HCT116 (cell line): ENCODE measurements at regions not wholly inside any gene's neighbourhood (a gene's known extent, or its start where the extent isn't known, plus 50 kb on each side); places are given as distances from the start of the nearest gene placed in this dataset.

Experiments
- ATAC-seq: fragments of 200-7000 bp; cut with Tn5 transposase; 2 replicates; pipeline ENCODE4 v1.9.1; 2020; ENCODE audit warnings: mild to moderate bottlenecking, moderate library complexity
- BruUV-seq: library from RNA; stranded (reverse); fragments of 400-500 nt; replicated peaks from 2 replicates; lab custom pipeline; 2021; lab: Mats Ljungman, UMichigan
- CTCF ChIA-PET: fragments of 300-600 bp; sonication (Branson Sonifier 250); formaldehyde crosslinking; loops from one replicate; lab custom pipeline; 2021; ENCODE audit warnings: antibody characterized with exemption; lab: Charles Lee
- POLR2A ChIA-PET: fragments of 300-600, 350-600 bp; sonication (Branson Sonifier 250); formaldehyde crosslinking; loops from one replicate; lab custom pipeline; 2021; ENCODE audit warnings: antibody characterized with exemption; lab: Charles Lee
- RAD21 ChIA-PET, 2 experiments: fragments of 300-600 bp; sonication (Branson Sonifier 250); formaldehyde crosslinking; loops; one replicate each; lab custom pipeline; 2023; ENCODE audit warnings: low total read pairs in 2 of 2; ENCODE audit not compliant: uncharacterized antibody in 2 of 2, unreplicated experiment in 2 of 2, low non-redundant PET in 1 of 2; lab: Charles Lee
- DNase-seq: peaks from one replicate; pipeline ENCODE4 v3.0.0-alpha.2; 2010; ENCODE audit warnings: low read depth, low spot score
- H2AFZ ChIP-seq: fragments of 200-600 bp; shearing (Covaris generic), sonication (generic); 2 replicates; pipeline ENCODE4 v1.6.1; 2017; ENCODE audit warnings: low read depth, mixed run types, mixed read lengths, antibody characterized with exemption, low read length; ENCODE audit not compliant: poor library complexity, severe bottlenecking
- H3K27ac ChIP-seq: 2 replicates; pipeline ENCODE4 v1.5.1; 2012; ENCODE audit warnings: low read depth, low read length
- H3K27me3 ChIP-seq: fragments of 200-600 bp; sonication (generic); 2 replicates; pipeline ENCODE4 v1.6.1; 2016; ENCODE audit warnings: mixed run types, low read length, mixed read lengths; ENCODE audit not compliant: insufficient read depth
- H3K36me3 ChIP-seq, 2 experiments: fragments of 200-500 bp in 1 of 2; fragments of 200-600 bp in 1 of 2; sonication (Bioruptor generic) in 1 of 2; sonication (generic) in 1 of 2; 2 replicates each; pipeline versions ENCODE4 v1.5.1 to v1.6.1; 2014 to 2016; ENCODE audit warnings: low read length in 2 of 2, inconsistent platforms in 1 of 2, mixed read lengths in 1 of 2, mixed run types in 1 of 2; ENCODE audit not compliant: insufficient read depth in 2 of 2, control insufficient read depth in 1 of 2
- H3K4me1 ChIP-seq, 2 experiments: fragments of 200-600 bp in 1 of 2; sonication (generic) in 1 of 2; 2 replicates each; pipeline versions ENCODE4 v1.5.1 to v1.6.1; 2012 to 2017; ENCODE audit warnings: low read length in 2 of 2, inconsistent platforms in 1 of 2, mild to moderate bottlenecking in 1 of 2, mixed read lengths in 1 of 2, mixed run types in 1 of 2, moderate library complexity in 1 of 2; ENCODE audit not compliant: insufficient read depth in 2 of 2, control insufficient read depth in 1 of 2
- H3K4me2 ChIP-seq: fragments of 200-600 bp; sonication (generic); 2 replicates; pipeline ENCODE4 v1.6.1; 2017; ENCODE audit warnings: mixed run types, low read length, mixed read lengths
- H3K4me3 ChIP-seq, 2 experiments: fragments of 200-600 bp in 1 of 2; sonication (generic) in 1 of 2; replicated peaks in 1 of 2; 2 replicates each; pipeline ENCODE4 v1.5.1; 2011 to 2016; ENCODE audit warnings: low read length in 2 of 2, control low read depth in 1 of 2, low read depth in 1 of 2, mild to moderate bottlenecking in 1 of 2, mixed read lengths in 1 of 2, mixed run types in 1 of 2
- H3K79me2 ChIP-seq: fragments of 200-600 bp; sonication (generic); 2 replicates; pipeline ENCODE4 v1.6.1; 2017; ENCODE audit warnings: mild to moderate bottlenecking, mixed run types, low read length, moderate library complexity, mixed read lengths; ENCODE audit not compliant: insufficient read depth
- H3K9ac ChIP-seq: fragments of 200-600 bp; sonication (generic); 2 replicates; pipeline ENCODE4 v1.6.1; 2016; ENCODE audit warnings: low read length, mixed read lengths
- H3K9me2 ChIP-seq: fragments of 200-600 bp; sonication (generic), shearing (Covaris generic); 2 replicates; pipeline ENCODE4 v1.6.1; 2017; ENCODE audit warnings: mixed run types, mild to moderate bottlenecking, moderate library complexity; ENCODE audit not compliant: insufficient read depth
- H3K9me3 ChIP-seq, 2 experiments: fragments of 200-500 bp in 1 of 2; fragments of 200-600 bp in 1 of 2; sonication (Bioruptor generic) in 1 of 2; sonication (generic) in 1 of 2; 2 replicates each; pipeline ENCODE4 v1.6.1; 2014 to 2017; ENCODE audit warnings: low read length in 2 of 2, mixed read lengths in 2 of 2, inconsistent platforms in 1 of 2, low read depth in 1 of 2, mild to moderate bottlenecking in 1 of 2, mixed run types in 1 of 2, moderate library complexity in 1 of 2; ENCODE audit not compliant: control insufficient read depth in 1 of 2, insufficient read depth in 1 of 2
- H4K20me1 ChIP-seq: fragments of 200-600 bp; sonication (generic), shearing (Covaris generic); 2 replicates; pipeline ENCODE4 v1.6.1; 2017; ENCODE audit warnings: mixed run types, mild to moderate bottlenecking, moderate library complexity; ENCODE audit not compliant: insufficient read depth
- ATF3 ChIP-seq: IDR thresholded peaks from 2 replicates; pipeline ENCODE4 v1.6.1; 2012
- CBX3 ChIP-seq: IDR thresholded peaks from 2 replicates; pipeline ENCODE4 v1.6.1; 2012; ENCODE audit warnings: low read depth
- JUND ChIP-seq: IDR thresholded peaks from 2 replicates; pipeline ENCODE4 v1.6.1; 2012
- POLR2A ChIP-seq: IDR thresholded peaks from 2 replicates; pipeline ENCODE4 v1.7.0; 2011; ENCODE audit warnings: borderline replicate concordance; ENCODE audit not compliant: insufficient read depth, insufficient read length; ENCODE audit errors: extremely low read depth
- SP1 ChIP-seq: IDR thresholded peaks from 2 replicates; pipeline ENCODE4 v1.6.1; 2012; ENCODE audit warnings: low read depth
- TCF7L2 ChIP-seq: IDR thresholded peaks from 2 replicates; pipeline ENCODE4 v1.7.0; 2011; ENCODE audit warnings: borderline replicate concordance, inconsistent platforms; ENCODE audit not compliant: insufficient read depth, insufficient read length; ENCODE audit errors: extremely low read depth
- YY1 ChIP-seq: IDR thresholded peaks from 2 replicates; pipeline ENCODE4 v1.6.1; 2011; ENCODE audit warnings: low read length, low read depth, moderate library complexity, mild to moderate bottlenecking; ENCODE audit not compliant: insufficient replicate concordance; ENCODE audit errors: extremely low read depth
- ZNF274 ChIP-seq: fragments of 200-500 bp; sonication (Bioruptor generic); IDR thresholded peaks from 2 replicates; pipeline ENCODE4 v1.6.1; 2014; ENCODE audit warnings: mild to moderate bottlenecking, low read depth, low read length, inconsistent platforms
- intact Hi-C: fragments of 100-400 bp; cut with micrococcal nuclease; formaldehyde crosslinking; loops from 2 replicates; pipeline ENCODE4 v1.10.0; 2022
- TF ChIP-seq, protein P1 (sequence below): IDR thresholded peaks from 2 replicates; pipeline ENCODE4 v1.6.1; 2012; ENCODE audit warnings: low read depth

DNA sequence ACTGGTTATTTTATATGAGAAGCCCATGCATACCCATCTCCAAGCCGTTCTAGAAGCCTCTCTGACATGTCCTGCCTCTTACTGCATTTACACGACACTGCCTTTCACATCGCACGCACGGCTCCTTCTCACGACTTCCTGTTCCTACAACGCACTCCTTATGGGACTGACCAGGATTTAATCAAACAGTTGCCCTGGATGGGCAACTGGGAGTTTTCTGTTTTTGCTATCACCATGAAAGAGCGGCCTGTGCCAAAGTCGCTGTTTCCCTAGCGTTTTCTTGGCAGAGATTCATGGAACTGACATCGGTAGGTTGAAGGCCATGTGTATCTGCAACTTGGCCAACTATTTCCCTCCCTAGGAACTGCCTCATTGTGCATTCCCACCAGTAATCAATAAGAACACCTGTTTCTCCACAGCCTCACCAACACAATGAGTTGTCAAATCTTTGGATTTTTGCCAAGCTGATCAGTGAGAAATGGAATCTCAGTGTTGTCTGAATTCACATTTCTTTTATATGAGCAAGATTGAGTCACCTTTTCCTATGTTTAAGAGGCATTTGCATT, 97.2 kb upstream of the OTOS start:
- BruUV-seq = no TSS peak
- Histone ChIP-seq H3K4me1 (peaks cover 4 to 36% of the 10 kb centered on the region in 2 experiments), H3K36me3 (no peaks in the 10 kb centered on the region), H3K9me2 (no peaks in the 10 kb centered on the region), H3K4me2 (peak overlapping the region; percentile 15), H4K20me1 (no peaks in the 10 kb centered on the region), H3K9me3 (no peaks in the 10 kb centered on the region), H2AFZ (no peak overlapping the region), H3K79me2 (no peaks in the 10 kb centered on the region), H3K27me3 (no peaks in the 10 kb centered on the region), H3K9ac (no peak overlapping the region), H3K4me3 (no peak overlapping the region), H3K27ac (no peak overlapping the region)
- TF ChIP-seq JUND (no peak), POLR2A (no peak), TCF7L2 (no peak), YY1 (no peak), ATF3 (no peak), ZNF274 (no peak), CBX3 (no peak), SP1 (no peak)
- TF ChIP-seq, protein P1, sequence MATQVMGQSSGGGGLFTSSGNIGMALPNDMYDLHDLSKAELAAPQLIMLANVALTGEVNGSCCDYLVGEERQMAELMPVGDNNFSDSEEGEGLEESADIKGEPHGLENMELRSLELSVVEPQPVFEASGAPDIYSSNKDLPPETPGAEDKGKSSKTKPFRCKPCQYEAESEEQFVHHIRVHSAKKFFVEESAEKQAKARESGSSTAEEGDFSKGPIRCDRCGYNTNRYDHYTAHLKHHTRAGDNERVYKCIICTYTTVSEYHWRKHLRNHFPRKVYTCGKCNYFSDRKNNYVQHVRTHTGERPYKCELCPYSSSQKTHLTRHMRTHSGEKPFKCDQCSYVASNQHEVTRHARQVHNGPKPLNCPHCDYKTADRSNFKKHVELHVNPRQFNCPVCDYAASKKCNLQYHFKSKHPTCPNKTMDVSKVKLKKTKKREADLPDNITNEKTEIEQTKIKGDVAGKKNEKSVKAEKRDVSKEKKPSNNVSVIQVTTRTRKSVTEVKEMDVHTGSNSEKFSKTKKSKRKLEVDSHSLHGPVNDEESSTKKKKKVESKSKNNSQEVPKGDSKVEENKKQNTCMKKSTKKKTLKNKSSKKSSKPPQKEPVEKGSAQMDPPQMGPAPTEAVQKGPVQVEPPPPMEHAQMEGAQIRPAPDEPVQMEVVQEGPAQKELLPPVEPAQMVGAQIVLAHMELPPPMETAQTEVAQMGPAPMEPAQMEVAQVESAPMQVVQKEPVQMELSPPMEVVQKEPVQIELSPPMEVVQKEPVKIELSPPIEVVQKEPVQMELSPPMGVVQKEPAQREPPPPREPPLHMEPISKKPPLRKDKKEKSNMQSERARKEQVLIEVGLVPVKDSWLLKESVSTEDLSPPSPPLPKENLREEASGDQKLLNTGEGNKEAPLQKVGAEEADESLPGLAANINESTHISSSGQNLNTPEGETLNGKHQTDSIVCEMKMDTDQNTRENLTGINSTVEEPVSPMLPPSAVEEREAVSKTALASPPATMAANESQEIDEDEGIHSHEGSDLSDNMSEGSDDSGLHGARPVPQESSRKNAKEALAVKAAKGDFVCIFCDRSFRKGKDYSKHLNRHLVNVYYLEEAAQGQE = no peak
- CTCF ChIA-PET = no interaction called here
- ATAC-seq (no peak), DNase-seq (no peak)
- RAD21 ChIA-PET = no interaction called here
- intact Hi-C loops = loop anchor here (10.0 kb wide), 1 partner anchor 327 kb away; the partner anchor contains the start of genes DUSP28 and RNPEPL1
- POLR2A ChIA-PET = no interaction called here
